H1 (cell line): ENCODE measurements at regions not wholly inside any gene's neighbourhood (a gene's known extent, or its start where the extent isn't known, plus 50 kb on each side); places are given as distances from the start of the nearest gene placed in this dataset.

ENCODE experiments used
- CTCF ChIA-PET: fragments of 300-600 bp; sonication (Branson Sonifier 250); formaldehyde crosslinking; loops from one replicate; lab custom pipeline; 2021; ENCODE audit not compliant: partially characterized antibody; lab: Charles Lee
- POLR2A ChIA-PET: fragments of 300-600 bp; sonication (Branson Sonifier 250); formaldehyde crosslinking; loops from one replicate; lab custom pipeline; 2021; ENCODE audit warnings: inconsistent platforms; ENCODE audit not compliant: partially characterized antibody; lab: Charles Lee
- DNase-seq, 2 experiments: peaks; one replicate each; pipeline versions ENCODE4 v3.0.0 to v3.0.0-alpha.2; 2010 to 2022; ENCODE audit warnings: low spot score in 2 of 2, low read depth in 1 of 2, mixed read lengths in 1 of 2
- FAIRE-seq: peaks from 2 replicates; lab custom pipeline; 2011; peaks lifted over from hg19 to GRCh38; lab: Jason Lieb, UNC
- H2AFZ ChIP-seq: 2 replicates; pipeline ENCODE4 v1.8.1; 2012; ENCODE audit warnings: low read length, inconsistent platforms
- H2AK5ac ChIP-seq: 2 replicates; pipeline ENCODE4 v1.6.1; 2013; ENCODE audit warnings: low read depth, low read length
- H2BK120ac ChIP-seq: replicated peaks from 2 replicates; pipeline ENCODE3; 2013; ENCODE audit warnings: low read depth, low read length, inconsistent platforms
- H2BK12ac ChIP-seq: 2 replicates; pipeline ENCODE4 v1.6.1; 2013; ENCODE audit warnings: low read depth, low read length
- H2BK15ac ChIP-seq: 2 replicates; pipeline ENCODE4 v1.6.1; 2013; ENCODE audit warnings: low read length
- H2BK20ac ChIP-seq: 2 replicates; pipeline ENCODE4 v1.6.1; 2013; ENCODE audit warnings: low read length
- H2BK5ac ChIP-seq: 2 replicates; pipeline ENCODE4 v1.6.1; 2013; ENCODE audit warnings: low read depth, low read length
- H3K14ac ChIP-seq: 2 replicates; pipeline ENCODE4 v1.6.1; 2013; ENCODE audit warnings: inconsistent platforms; ENCODE audit not compliant: insufficient read length
- H3K18ac ChIP-seq: 2 replicates; pipeline ENCODE4 v1.6.1; 2013; ENCODE audit warnings: low read length; ENCODE audit errors: extremely low read depth
- H3K23ac ChIP-seq: 2 replicates; pipeline ENCODE4 v1.6.1; 2013; ENCODE audit warnings: inconsistent platforms; ENCODE audit not compliant: insufficient read length
- H3K23me2 ChIP-seq: 2 replicates; pipeline ENCODE4 v1.6.1; 2013; ENCODE audit warnings: low read depth, low read length
- H3K27ac ChIP-seq: 2 replicates; pipeline ENCODE4 v1.6.1; 2011; ENCODE audit warnings: low read depth, low read length, inconsistent platforms
- H3K27me3 ChIP-seq, 4 experiments: replicated peaks in 1 of 4; 1 replicate in 1 of 4; 2 replicates in 3 of 4; pipeline versions ENCODE4 v1.6.1 to v1.8.1; 2011 to 2013; ENCODE audit warnings: low read length in 3 of 4, mild to moderate bottlenecking in 3 of 4, inconsistent platforms in 2 of 4, mixed read lengths in 2 of 4, moderate library complexity in 1 of 4; ENCODE audit not compliant: control insufficient read depth in 3 of 4, insufficient read depth in 3 of 4; ENCODE audit errors: extremely low read depth in 1 of 4
- H3K36me3 ChIP-seq, 4 experiments: 2 replicates each; pipeline versions ENCODE4 v1.6.1 to v1.8.1; 2011 to 2013; ENCODE audit warnings: mild to moderate bottlenecking in 4 of 4, low read length in 3 of 4, moderate library complexity in 2 of 4, control low read depth in 1 of 4, inconsistent platforms in 1 of 4; ENCODE audit not compliant: insufficient read depth in 4 of 4, control insufficient read depth in 2 of 4
- H3K4ac ChIP-seq: replicated peaks from 2 replicates; pipeline ENCODE3; 2013; ENCODE audit warnings: low read length, low read depth, mixed read lengths, inconsistent platforms; ENCODE audit not compliant: insufficient read length
- H3K4me1 ChIP-seq, 4 experiments: replicated peaks in 1 of 4; 1 replicate in 1 of 4; 2 replicates in 3 of 4; pipeline versions ENCODE4 v1.6.1 to v1.8.1; 2011 to 2013; ENCODE audit warnings: low read length in 3 of 4, inconsistent platforms in 2 of 4, mixed read lengths in 1 of 4; ENCODE audit not compliant: insufficient read depth in 4 of 4, control insufficient read depth in 3 of 4
- H3K4me2 ChIP-seq, 2 experiments: 2 replicates each; pipeline versions ENCODE4 v1.6.1 to v1.8.1; 2011 to 2013; ENCODE audit warnings: low read depth in 2 of 2, low read length in 2 of 2, control low read depth in 1 of 2, inconsistent platforms in 1 of 2, mild to moderate bottlenecking in 1 of 2; ENCODE audit not compliant: insufficient read depth in 1 of 2
- H3K4me3 ChIP-seq, 4 experiments: fragments of 200-600, 300-600 bp in 1 of 4; sonication (generic), shearing (Covaris generic), sonication (Bioruptor Twin) in 1 of 4; 2 replicates each; pipeline versions ENCODE4 v1.5.1 to v1.8.1; 2011 to 2016; ENCODE audit warnings: low read length in 4 of 4, low read depth in 3 of 4, control low read depth in 2 of 4, inconsistent platforms in 2 of 4, mild to moderate bottlenecking in 2 of 4, mixed read lengths in 1 of 4, moderate library complexity in 1 of 4; ENCODE audit not compliant: insufficient read depth in 2 of 4; ENCODE audit errors: extremely low read depth in 1 of 4
- H3K56ac ChIP-seq: replicated peaks from 2 replicates; pipeline ENCODE3; 2013; ENCODE audit warnings: low read depth, mild to moderate bottlenecking, mixed read lengths, low read length, inconsistent platforms; ENCODE audit not compliant: insufficient read length
- H3K79me1 ChIP-seq: 2 replicates; pipeline ENCODE4 v1.6.1; 2013; ENCODE audit warnings: low read depth, low read length, control low read depth
- H3K79me2 ChIP-seq, 2 experiments: 2 replicates each; pipeline versions ENCODE4 v1.6.1 to v1.8.1; 2012 to 2013; ENCODE audit warnings: low read length in 2 of 2, mild to moderate bottlenecking in 2 of 2, inconsistent platforms in 1 of 2; ENCODE audit not compliant: insufficient read depth in 2 of 2, control insufficient read depth in 1 of 2
- H3K9ac ChIP-seq, 4 experiments: replicated peaks in 1 of 4; 1 replicate in 1 of 4; 2 replicates in 3 of 4; pipeline versions ENCODE4 v1.6.1 to v1.8.1; 2011 to 2013; ENCODE audit warnings: low read depth in 3 of 4, low read length in 3 of 4, control low read depth in 2 of 4, mild to moderate bottlenecking in 2 of 4, moderate library complexity in 2 of 4, inconsistent platforms in 1 of 4; ENCODE audit errors: extremely low read depth in 1 of 4
- H3K9me3 ChIP-seq, 2 experiments: 2 replicates each; pipeline versions ENCODE4 v1.6.1 to v1.8.1; 2012 to 2013; ENCODE audit warnings: mild to moderate bottlenecking in 2 of 2, moderate library complexity in 2 of 2, control low read depth in 1 of 2, inconsistent platforms in 1 of 2, low read depth in 1 of 2, low read length in 1 of 2, mixed read lengths in 1 of 2; ENCODE audit not compliant: insufficient read depth in 2 of 2
- H4K20me1 ChIP-seq, 2 experiments: replicated peaks in 1 of 2; 2 replicates each; pipeline versions ENCODE3 to v1.8.1; 2011 to 2013; ENCODE audit warnings: inconsistent platforms in 2 of 2, low read length in 2 of 2, mild to moderate bottlenecking in 1 of 2; ENCODE audit not compliant: insufficient read depth in 2 of 2, control insufficient read depth in 1 of 2
- H4K5ac ChIP-seq: 2 replicates; pipeline ENCODE4 v1.6.1; 2013; ENCODE audit warnings: low read length, low read depth, mixed read lengths, inconsistent platforms; ENCODE audit not compliant: insufficient read length
- H4K8ac ChIP-seq: 2 replicates; pipeline ENCODE4 v1.8.0; 2013; ENCODE audit warnings: mild to moderate bottlenecking, moderate library complexity, low read length, inconsistent platforms; ENCODE audit not compliant: insufficient read depth; ENCODE audit errors: extremely low read depth
- H4K91ac ChIP-seq: replicated peaks from 2 replicates; pipeline ENCODE3; 2013; ENCODE audit warnings: low read length, mixed read lengths, inconsistent platforms; ENCODE audit not compliant: insufficient read length
- CBX8 ChIP-seq: fragments of 300-800, 300-1000 bp; sonication (generic); IDR thresholded peaks from 2 replicates; pipeline ENCODE4 v1.7.1; 2016; ENCODE audit warnings: low read depth, low read length, borderline replicate concordance
- CHD1 ChIP-seq: IDR thresholded peaks from 2 replicates; pipeline ENCODE4 v1.6.1; 2012; ENCODE audit warnings: low read depth, low read length, improper control_type of control experiment
- CHD2 ChIP-seq: IDR thresholded peaks from 2 replicates; pipeline ENCODE4 v1.6.1; 2012; ENCODE audit warnings: low read length, improper control_type of control experiment
- CREB1 ChIP-seq: IDR thresholded peaks from 2 replicates; pipeline ENCODE4 v1.6.1; 2012; ENCODE audit warnings: inconsistent platforms
- EP300 ChIP-seq, 2 experiments: IDR thresholded peaks; 1 replicate in 1 of 2; 2 replicates in 1 of 2; pipeline ENCODE4 v1.6.1; 2011 to 2012; ENCODE audit warnings: low read depth in 2 of 2, low read length in 2 of 2, mild to moderate bottlenecking in 2 of 2, borderline replicate concordance in 1 of 2, inconsistent platforms in 1 of 2, moderate library complexity in 1 of 2
- FOSL1 ChIP-seq: IDR thresholded peaks from 2 replicates; pipeline ENCODE4 v1.6.1; 2011; ENCODE audit warnings: mild to moderate bottlenecking, low read depth, low read length, moderate library complexity; ENCODE audit not compliant: insufficient read depth
- HDAC2 ChIP-seq, 2 experiments: fragments of 300-600 bp in 1 of 2; sonication (generic) in 1 of 2; IDR thresholded peaks; 2 replicates each; pipeline ENCODE4 v1.6.1; 2011 to 2012; ENCODE audit warnings: low read depth in 2 of 2, low read length in 2 of 2, mild to moderate bottlenecking in 2 of 2, moderate library complexity in 2 of 2, borderline replicate concordance in 1 of 2, inconsistent platforms in 1 of 2
- MAX ChIP-seq: IDR thresholded peaks from 2 replicates; pipeline ENCODE4 v1.6.1; 2012; ENCODE audit warnings: inconsistent platforms
- POLR2A ChIP-seq, 2 experiments: IDR thresholded peaks; 1 replicate in 1 of 2; 2 replicates in 1 of 2; pipeline ENCODE4 v1.6.1; 2011; ENCODE audit warnings: low read depth in 2 of 2, low read length in 2 of 2, mild to moderate bottlenecking in 2 of 2; ENCODE audit errors: control extremely low read depth in 1 of 2
- POU5F1 ChIP-seq: IDR thresholded peaks from 2 replicates; pipeline ENCODE4 v1.6.1; 2011; ENCODE audit warnings: low read depth, mild to moderate bottlenecking, low read length, moderate library complexity
- RNF2 ChIP-seq: fragments of 200-900, 300-1000 bp; sonication (generic); IDR thresholded peaks from 2 replicates; pipeline ENCODE4 v1.7.1; 2016; ENCODE audit warnings: borderline replicate concordance, low read depth, mild to moderate bottlenecking, antibody characterized with exemption, low read length; ENCODE audit not compliant: poor library complexity, severe bottlenecking; ENCODE audit errors: missing control alignments
- SP4 ChIP-seq: IDR thresholded peaks from 2 replicates; pipeline ENCODE4 v1.6.1; 2012; ENCODE audit warnings: low read length, inconsistent platforms
- TEAD4 ChIP-seq: IDR thresholded peaks from 2 replicates; pipeline ENCODE4 v1.6.1; 2012; ENCODE audit warnings: low read depth, low read length, inconsistent platforms, mixed read lengths
- YY1 ChIP-seq: IDR thresholded peaks from 2 replicates; pipeline ENCODE4 v1.6.1; 2011; ENCODE audit warnings: low read depth, mild to moderate bottlenecking, low read length
- WGBS, 2 experiments: shearing (Covaris generic) in 1 of 2; methylation state at CpG; one replicate each; pipeline versions ENCODE4 v1.1.6 to v1.1.7; 2013 to 2015; ENCODE audit warnings: low lambda C conversion rate in 2 of 2, mixed read lengths in 2 of 2, inconsistent platforms in 1 of 2, low coverage in 1 of 2, missing lambda C conversion rate in 1 of 2; ENCODE audit not compliant: insufficient replicate concordance in 2 of 2, insufficient coverage in 1 of 2, insufficient read length in 1 of 2; ENCODE audit errors: extremely low coverage in 1 of 2, missing lambda C conversion rate in 1 of 2; 5-methylcytosine and 5-hydroxymethylcytosine counted together

- H3K27ac ChIP-seq = no peak overlapping the region
- H2AFZ ChIP-seq = no peak overlapping the region
- no peaks in the 10 kb centered on the region; a peak in 2 of 4 replicates for H3K9me3 ChIP-seq
- DNase-seq = no peak
- H4K8ac ChIP-seq = no peak overlapping the region
- H2BK120ac ChIP-seq = no peak overlapping the region
- H3K4me2 ChIP-seq = no peak overlapping the region
- no peak overlapping the region for H3K14ac ChIP-seq
- H4K5ac ChIP-seq = no peak overlapping the region
- peaks cover 0 to 8% (median 0%) of the 10 kb centered on the region in 4 experiments; a peak in 2 of 7 replicates for H3K4me1 ChIP-seq
- no peaks in the 10 kb centered on the region for H3K27me3 ChIP-seq
- no peak overlapping the region for H2BK12ac ChIP-seq
- no peak overlapping the region; the same call in 1 of the 2 replicates for H2BK20ac ChIP-seq
- no peak overlapping the region for H4K91ac ChIP-seq
- peaks cover 12% of the 10 kb centered on the region; the same call in 1 of the 2 replicates for H3K23me2 ChIP-seq
- no peak overlapping the region for H3K23ac ChIP-seq
- H3K9ac ChIP-seq = no peak overlapping the region
- ChIA-PET POLR2A (no interaction called here), CTCF (interaction anchor here (1.1 to 2.3 kb wide), 3 partner anchors 11 to 81 kb away, joined by 3 to 5 read pairs (median 4); no protein-coding TSS in a partner anchor)
- no peak overlapping the region for H3K4me3 ChIP-seq
- peaks cover 0 to 3% of the 10 kb centered on the region in 2 experiments for H4K20me1 ChIP-seq
- no peaks in the 10 kb centered on the region for H3K79me2 ChIP-seq
- WGBS, 2 experiments = 80% methylated on average over 6 of the region's 6 CpGs; no CpG with 5 or more reads in 1 of the 2 experiments
- H3K36me3 ChIP-seq = no peaks in the 10 kb centered on the region
- no peaks in the 10 kb centered on the region for H3K79me1 ChIP-seq
- no peak overlapping the region for H2AK5ac ChIP-seq
- no peak overlapping the region for H3K56ac ChIP-seq
- H2BK5ac ChIP-seq = no peak overlapping the region
- H2BK15ac ChIP-seq = no peak overlapping the region
- no peak overlapping the region for H3K18ac ChIP-seq
- no peak for FAIRE-seq
- no peak overlapping the region for H3K4ac ChIP-seq
- TF ChIP-seq POU5F1 (no peak), POLR2A (IDR thresholded peaks at IDR 0.05; ENCODE audit: control extremely low read depth in 1 of 2, low read depth in 2 of 2, low read length in 2 of 2) (no peak), CREB1 (no peak), FOSL1 (no peak), TEAD4 (no peak), HDAC2 (IDR thresholded peaks at IDR 0.05; ENCODE audit: borderline replicate concordance in 1 of 2, low read depth in 2 of 2, low read length in 2 of 2) (no peak), CHD1 (no peak), RNF2 (no peak), YY1 (no peak), MAX (no peak), SP4 (no peak), CBX8 (no peak), EP300 (IDR thresholded peaks at IDR 0.05; ENCODE audit: borderline replicate concordance in 1 of 2, low read depth in 2 of 2, low read length in 2 of 2) (no peak), CHD2 (no peak)
These were observed 231.7 kb upstream of the HS6ST1 start for GRCh38 chr2:128550389-128550788.
